Myocyte (in vitro differentiated cells): ENCODE measurements at regions not wholly inside any gene's neighbourhood (a gene's known extent, or its start where the extent isn't known, plus 50 kb on each side); places are given as distances from the start of the nearest gene placed in this dataset.
A peak's percentile ranks its signal among the peaks of the same experiment; 100 is the strongest.
"Not testable (repeated sequence)": the region's sequence is repeated elsewhere in the genome, so short reads cannot be mapped to it uniquely, and the experiment has no call there.

Experiments used
- DNase-seq: peaks from one replicate; pipeline ENCODE4 v3.0.0-alpha.2; 2012; ENCODE audit warnings: low read depth

- DNase-seq: no peak
Observed at GRCh38 chr12:13924286-13924685, 57.1 kb downstream of the GRIN2B start.

GRCh38 chr12:13918897-13919296 lies 62.5 kb downstream of the GRIN2B start:
- DNase-seq: no peak

- DNase-seq: no peak
Observed at GRCh38 chr12:13915096-13915495, 66.3 kb downstream of the GRIN2B start.

- no peak for DNase-seq
Observed at GRCh38 chr12:13913371-13913770, 68.0 kb downstream of the GRIN2B start.

GRCh38 chr12:13911756-13912554 lies 69.4 kb downstream of the GRIN2B start:
- DNase-seq: no peak

GRCh38 chr12:13905794-13906193 lies 75.6 kb downstream of the GRIN2B start:
- DNase-seq: no peak

- no peak for DNase-seq
Observed at GRCh38 chr12:13900718-13901117, 80.7 kb downstream of the GRIN2B start.

GRCh38 chr12:13898387-13898786 lies 83.0 kb downstream of the GRIN2B start:
- DNase-seq: not testable (repeated sequence)

GRCh38 chr12:13897811-13898210 lies 83.6 kb downstream of the GRIN2B start:
- DNase-seq: no peak

GRCh38 chr12:13896063-13896626 lies 85.3 kb downstream of the GRIN2B start:
- no peak for DNase-seq

GRCh38 chr12:13891902-13892301 lies 89.5 kb downstream of the GRIN2B start:
- DNase-seq: no peak

- no peak for DNase-seq
Observed at GRCh38 chr12:13890943-13891342, 90.5 kb downstream of the GRIN2B start.

- DNase-seq: no peak
Observed at GRCh38 chr12:13887779-13888388, 93.5 kb downstream of the GRIN2B start.

- DNase-seq: no peak
Observed at GRCh38 chr12:13882176-13882575, 99.2 kb downstream of the GRIN2B start.

GRCh38 chr12:13880613-13881012 lies 100.8 kb downstream of the GRIN2B start:
- DNase-seq: no peak

- DNase-seq: no peak
Observed at GRCh38 chr12:13875744-13876143, 105.7 kb downstream of the GRIN2B start.

- no peak for DNase-seq
Observed at GRCh38 chr12:13870255-13870654, 111.1 kb downstream of the GRIN2B start.

- peak; percentile 75 for DNase-seq
Observed at GRCh38 chr12:13864081-13864673, 117.2 kb downstream of the GRIN2B start.

- DNase-seq: no peak
Observed at GRCh38 chr12:13857750-13858149, 123.7 kb downstream of the GRIN2B start.

- no peak for DNase-seq
Observed at GRCh38 chr12:13853471-13853870, 127.9 kb downstream of the GRIN2B start.

- DNase-seq: no peak
Observed at GRCh38 chr12:13851828-13852227, 129.6 kb downstream of the GRIN2B start.

- DNase-seq: no peak
Observed at GRCh38 chr12:13849456-13849855, 131.9 kb downstream of the GRIN2B start.
